ENCODE measurements at regions not wholly inside any gene's neighbourhood (a gene's known extent, or its start where the extent isn't known, plus 50 kb on each side); places are given as distances from the start of the nearest gene placed in this dataset.

DNA sequence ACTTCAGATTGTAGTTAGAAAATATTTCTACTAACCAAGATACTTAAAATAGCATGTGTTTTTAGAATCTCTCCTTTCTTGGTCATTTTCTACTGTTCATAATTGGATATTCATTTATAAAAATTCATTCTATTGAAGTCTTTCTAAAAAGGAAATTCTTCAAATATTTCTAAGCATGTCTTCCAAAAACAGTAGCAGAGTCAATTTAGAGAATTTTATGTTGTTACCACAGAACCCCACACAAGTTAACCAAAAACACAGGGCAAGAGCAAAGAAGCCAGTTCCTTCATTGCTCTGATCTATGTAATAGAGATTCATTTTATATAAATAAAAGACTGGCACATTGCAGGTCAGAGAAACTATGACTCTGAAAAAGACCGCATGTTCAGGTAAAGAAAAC, 345.1 kb upstream of the PITX2 start:
- DNase-seq: no peak

- no peak for DNase-seq
These were observed 347.8 kb upstream of the PITX2 start for GRCh38 chr4:110970642-110971041.

DNA sequence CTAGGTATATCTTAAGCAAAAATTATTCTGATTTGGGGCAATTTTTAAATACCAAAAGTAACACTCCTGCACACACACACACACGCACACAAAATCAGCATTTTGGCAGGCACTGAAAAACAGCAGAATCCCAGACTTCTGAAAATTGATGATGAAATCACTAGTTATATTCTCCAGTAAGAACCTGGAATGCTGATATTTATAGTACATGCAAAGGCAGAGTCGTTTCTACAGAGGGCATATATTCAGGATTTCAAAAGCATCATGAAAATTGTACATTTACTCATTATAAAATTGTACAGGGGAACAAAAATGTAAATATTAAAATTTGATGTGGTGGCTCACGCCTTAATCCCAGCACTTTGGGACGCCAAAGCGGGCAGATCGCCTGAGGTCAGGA, 352.5 kb upstream of the PITX2 start:
- no peak for DNase-seq

DNA sequence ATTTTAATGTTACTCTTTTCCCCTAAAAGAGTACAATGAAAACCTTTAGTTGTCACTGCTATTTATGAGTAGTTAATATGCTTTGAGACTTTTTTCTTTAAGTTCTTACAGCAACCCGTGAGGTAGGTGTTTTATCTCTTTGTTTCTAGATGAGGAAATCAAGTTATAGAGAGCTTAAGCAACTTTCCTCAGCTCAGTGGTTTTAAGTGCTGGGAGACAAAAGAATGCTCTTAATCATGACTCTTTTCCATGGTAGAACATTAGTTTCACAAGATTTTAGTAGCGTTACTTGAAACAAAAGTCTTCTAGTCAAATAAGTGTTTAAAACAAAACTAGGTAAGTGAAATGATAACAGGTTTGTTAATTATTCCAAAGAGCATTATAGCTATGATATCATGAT, 354.7 kb upstream of the PITX2 start:
- no peak for DNase-seq

GRCh38 chr4:110978761-110979160, 355.9 kb upstream of the PITX2 start:
- no peak for DNase-seq

DNA sequence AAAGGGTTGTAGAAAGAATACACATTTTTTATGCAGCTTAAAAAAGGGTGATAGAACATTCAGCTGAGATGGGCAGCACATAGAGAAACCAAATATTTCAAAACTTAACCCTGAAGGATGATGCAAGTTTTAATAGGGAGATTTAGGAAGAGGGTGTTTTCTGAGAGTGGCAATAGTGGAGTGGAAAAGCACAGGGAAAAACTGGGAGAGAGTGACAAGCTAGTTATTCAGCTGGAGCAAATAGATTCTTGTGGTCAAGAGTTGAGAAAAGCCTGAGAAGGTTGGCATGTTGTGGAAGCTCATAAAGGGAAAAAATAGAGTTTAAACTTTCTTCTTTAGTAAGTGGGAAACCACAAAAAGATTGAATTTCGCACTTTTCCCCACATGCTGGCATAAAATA, 359.6 kb upstream of the PITX2 start:
- DNase-seq: no peak

DNA sequence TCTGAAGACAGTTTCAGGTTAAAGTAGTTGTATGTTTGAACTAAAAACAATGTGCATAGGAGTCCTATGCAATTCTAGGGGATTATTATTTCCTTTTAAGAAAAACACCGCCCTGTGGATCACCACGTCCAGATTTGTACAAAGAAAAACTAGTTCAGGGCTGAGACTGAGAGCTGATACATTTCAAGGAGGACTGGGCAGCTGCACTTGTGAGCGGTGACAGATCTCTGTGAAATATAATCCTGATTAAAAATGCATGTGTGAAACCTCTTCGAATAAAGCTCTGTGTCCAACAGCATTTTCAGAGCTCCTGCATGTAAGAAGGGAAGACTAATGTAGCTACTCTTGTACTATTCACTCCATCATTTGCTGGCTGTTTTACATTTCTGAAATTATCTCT, 365.8 kb upstream of the PITX2 start:
- DNase-seq: no peak

GRCh38 chr4:110989125-110989524, 366.2 kb upstream of the PITX2 start:
- no peak for DNase-seq

DNA sequence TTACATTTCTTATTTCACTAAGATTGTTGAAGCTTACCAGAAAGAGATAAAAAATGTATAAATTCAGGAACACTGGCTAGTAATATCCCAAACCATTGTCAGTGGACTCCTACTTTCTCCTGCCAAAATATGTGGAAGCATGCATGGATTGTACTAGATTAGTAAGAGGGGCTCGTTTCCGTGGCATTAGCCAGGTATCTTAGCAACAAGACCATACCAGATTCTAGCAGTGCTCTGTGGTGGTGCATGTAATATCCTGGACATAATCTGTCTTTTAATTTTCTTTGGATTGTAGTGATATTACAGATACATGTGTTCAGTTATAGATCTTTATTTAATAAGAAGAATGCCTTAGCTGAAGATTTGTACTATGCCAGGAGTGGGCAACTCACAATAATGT, 371.9 kb upstream of the PITX2 start:
- DNase-seq: no peak

DNA sequence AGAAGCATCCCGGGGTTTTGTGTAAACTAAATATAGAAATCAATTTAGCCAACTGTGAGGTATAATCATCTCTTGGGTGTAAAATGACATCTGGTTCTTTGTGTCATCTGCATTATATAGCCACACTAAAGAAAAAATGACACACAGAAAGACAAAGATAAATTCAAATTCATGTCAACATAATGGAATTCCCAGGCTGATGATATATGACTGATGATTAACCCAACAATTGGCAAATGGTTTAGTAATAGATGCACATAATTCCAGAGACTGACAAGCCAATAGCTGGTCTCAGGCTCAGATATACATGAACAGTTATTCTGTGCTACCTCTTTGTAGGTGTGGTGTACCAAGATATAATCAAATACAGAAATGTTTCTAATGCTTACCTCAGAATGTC, 375.4 kb upstream of the PITX2 start:
- no peak for DNase-seq

- DNase-seq: no peak
These were observed 388.6 kb upstream of the PITX2 start for GRCh38 chr4:111011458-111011857.

DNA sequence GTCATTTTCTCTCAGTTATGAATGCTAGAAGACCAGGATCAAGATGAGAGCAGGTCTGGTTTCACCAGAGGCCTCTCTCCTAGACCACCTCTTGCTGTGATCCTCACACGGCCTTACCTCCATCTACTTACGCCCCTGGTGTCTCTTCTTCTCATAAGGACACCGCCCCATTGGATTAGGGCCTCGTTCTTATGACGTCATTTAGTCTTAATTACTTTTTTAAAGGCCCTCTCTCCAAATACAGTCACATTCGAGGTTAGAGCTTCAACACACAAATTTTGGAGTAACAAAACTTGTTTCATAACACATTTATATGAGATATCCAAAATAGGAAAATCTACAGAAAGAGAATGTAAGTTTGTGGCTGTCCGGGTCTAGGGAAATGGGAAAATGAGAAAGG, 391.0 kb upstream of the PITX2 start:
- no peak for DNase-seq

DNA sequence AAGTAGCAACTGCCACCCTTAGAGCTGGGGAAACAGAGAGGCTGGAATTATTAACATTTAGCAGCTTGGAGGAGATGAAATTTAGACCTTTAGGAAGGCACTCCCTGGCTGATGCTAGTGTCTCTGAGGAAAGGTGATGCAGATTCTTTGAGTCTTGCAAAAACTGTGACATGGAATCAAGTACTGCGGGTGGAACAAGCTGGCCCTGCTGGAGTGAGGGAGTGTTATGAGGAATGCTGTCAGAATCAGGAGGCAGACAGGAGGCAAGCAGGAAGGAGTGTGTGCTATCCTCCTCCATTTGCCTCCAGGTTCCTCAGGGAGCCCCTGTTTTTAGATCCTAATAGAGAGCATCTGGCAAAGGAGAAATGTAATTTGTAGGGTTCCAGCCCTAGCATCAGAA, 391.7 kb upstream of the PITX2 start:
- no peak for DNase-seq

DNA sequence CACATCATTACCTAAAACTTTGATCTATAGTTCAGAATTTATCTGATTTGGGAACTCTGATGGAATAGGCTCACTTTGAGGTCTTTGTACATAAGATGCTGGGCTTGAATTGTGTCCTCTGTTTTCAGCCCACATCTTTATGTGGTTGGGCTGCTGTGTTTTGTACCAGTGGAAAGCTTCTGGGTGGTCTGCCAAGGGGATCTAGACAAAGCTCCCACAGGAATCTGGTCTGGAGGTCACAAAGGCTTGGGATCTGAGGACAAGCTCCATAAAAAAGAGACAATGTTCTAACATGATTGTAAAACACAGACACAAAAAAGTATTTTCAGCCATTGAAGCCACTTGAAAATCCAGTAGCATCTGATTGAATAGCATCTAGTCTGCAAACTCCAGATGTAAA, 393.5 kb upstream of the PITX2 start:
- DNase-seq: no peak

DNA sequence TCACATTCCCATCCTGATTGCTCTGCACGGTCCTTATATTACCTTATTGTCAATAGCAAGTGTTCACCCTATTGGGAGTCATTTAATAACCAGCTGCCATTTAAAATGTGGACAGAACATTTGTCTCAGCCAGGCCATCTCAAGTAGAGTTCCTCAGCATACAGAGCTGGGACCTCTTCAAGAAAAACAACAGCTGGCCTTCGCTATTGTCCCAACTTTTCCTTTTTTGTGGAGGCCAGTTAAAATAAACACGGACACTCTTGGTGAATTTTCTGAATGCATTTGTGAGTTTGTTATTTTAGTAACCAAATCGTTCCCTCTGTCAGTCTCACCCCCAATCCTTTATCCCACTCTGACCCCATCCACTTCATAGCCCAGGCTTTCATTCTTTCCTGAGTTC, 395.3 kb upstream of the PITX2 start:
- DNase-seq: no peak

DNA sequence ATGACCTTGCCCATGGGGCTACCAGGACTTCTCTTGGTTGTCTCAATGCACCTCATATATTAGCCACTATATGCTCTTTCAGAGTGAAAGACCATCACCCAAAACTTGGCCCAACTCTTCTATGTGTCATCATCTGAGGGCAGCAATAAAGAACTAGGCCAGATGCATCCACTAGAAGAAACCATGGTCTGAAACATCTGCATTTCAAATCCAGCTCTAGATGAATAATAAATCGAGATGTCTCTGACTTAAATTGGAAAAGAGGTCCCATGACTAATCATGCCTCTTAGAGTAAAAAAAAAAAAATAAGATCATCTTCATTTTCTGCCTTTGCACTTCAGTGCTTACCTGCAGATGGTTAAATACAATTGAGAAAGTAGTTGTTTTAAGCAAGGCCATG, 397.6 kb upstream of the PITX2 start:
- no peak for DNase-seq

DNA sequence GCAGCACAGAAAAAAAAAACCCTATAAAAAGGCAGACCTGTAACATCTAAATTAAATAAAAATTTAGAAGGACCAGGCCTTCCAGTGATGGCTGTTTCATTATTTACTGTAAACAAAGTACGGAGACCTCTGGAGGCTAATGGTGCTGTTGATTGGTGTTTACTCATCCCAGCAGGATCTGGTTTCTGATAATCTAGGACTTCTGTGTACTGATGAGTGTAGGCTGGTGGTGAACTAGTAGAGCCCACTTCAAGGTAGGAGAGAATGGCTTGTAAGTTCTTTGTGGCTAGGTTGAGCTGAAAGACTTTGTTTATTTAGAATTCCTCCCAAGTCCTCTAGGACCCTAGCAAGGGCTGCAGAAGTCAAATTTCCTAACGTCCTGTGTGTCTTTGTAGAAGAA, 398.1 kb upstream of the PITX2 start:
- no peak for DNase-seq

DNA sequence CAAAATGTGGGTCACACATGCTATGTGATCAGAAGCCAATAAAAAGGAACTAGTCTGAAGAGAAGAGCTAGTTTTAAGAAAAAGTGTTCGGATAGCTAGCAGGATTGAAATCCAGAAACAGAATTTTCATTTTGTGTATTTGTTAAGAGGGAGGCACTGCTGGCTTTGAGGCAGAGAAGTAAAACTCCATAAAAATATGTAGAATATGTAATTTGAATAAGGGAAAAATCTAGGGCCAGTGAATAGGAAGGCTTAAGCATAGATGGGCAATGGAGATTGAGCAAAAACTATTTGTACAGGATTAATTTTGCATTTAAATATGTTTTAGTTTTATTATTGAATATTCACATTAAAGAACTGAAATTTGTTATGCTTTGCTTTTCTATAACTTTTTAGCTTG, 399.9 kb upstream of the PITX2 start:
- DNase-seq: no peak

GRCh38 chr4:111027526-111027925, 404.6 kb upstream of the PITX2 start:
- no peak for DNase-seq

GRCh38 chr4:111028795-111029194, 405.9 kb upstream of the PITX2 start:
- no peak for DNase-seq

DNA sequence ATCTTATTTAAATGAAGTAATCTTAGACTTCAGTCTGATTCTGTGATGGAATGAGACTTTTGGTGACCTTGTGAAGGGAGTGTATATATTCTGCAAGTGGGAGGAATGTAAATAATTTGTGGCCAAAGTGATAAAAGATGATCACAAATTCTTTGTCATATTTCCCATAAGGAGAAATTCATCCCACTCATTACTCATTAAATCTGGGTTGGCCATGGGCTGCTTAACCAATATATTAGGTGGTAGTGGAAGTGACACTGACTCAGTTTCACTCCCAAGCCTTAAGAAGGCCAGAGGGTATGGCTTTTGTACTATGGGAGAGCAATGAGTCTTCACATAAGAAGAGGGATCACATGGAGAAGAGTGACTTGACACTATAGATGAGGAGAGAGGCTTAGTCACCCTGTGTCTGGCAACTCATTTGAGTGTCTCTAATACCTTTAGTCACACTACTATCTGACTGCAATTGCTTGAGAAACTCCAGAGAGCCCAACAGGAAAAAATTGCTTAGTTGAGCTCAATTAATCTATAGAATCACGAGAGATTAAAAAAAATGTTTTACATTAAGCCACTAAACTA, 408.2 kb upstream of the PITX2 start:
- no peak for DNase-seq

DNA sequence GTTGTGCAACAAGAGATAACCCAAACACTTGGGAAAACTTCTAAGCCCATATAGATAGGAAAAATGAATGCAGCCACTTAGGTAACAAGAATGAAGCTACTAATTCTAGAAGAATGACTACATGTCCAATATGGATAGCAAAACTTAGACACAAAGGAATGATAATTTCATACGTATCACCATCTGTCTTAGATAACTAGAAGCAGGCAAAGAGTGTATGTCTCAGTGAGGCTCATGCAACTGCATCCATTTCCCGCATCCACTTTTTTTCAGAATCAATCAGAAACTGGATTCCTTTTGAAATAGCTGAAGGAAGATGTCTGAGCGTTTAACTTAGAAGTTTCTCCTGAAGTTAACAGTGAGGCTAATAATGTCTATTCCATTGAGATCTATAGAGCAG, 408.7 kb upstream of the PITX2 start:
- no peak for DNase-seq

DNA sequence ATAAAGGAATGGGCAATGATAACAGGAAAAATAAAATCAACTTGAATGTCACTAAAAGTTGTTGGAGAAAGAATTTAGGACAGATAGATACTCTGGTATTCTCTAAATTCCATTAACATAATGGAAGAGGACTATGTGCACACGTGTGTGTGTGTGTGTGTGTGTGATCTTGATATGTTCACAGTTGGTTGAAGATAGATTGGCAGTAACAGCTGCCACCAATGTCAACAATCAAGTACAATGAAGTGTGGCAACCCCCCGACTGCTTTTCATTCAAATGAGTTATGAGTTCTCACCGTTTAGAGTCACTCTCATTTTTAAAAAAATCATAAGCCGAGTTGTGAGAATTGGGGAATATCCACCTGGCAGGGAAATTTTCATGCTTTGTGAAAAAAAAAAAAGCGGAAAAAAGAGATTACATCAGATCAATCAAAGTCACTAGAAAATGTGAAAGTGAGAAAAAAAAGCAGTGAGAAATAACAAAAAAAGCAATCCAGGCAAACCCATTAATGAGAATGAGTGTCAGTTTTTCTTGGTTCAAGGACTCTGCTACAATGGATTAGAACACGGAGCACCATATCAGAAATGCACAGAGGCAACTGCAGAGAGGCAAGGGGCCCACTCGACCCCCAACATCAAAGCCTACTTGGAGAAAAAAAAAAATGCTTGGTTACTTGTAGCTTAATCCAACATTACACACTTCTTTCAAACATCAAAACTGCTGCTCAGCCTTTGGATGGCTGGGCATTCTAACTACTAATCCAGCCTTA, 414.9 kb upstream of the PITX2 start:
- no peak for DNase-seq

GRCh38 chr4:111040904-111041303, 418.0 kb upstream of the PITX2 start:
- DNase-seq: no peak

DNA sequence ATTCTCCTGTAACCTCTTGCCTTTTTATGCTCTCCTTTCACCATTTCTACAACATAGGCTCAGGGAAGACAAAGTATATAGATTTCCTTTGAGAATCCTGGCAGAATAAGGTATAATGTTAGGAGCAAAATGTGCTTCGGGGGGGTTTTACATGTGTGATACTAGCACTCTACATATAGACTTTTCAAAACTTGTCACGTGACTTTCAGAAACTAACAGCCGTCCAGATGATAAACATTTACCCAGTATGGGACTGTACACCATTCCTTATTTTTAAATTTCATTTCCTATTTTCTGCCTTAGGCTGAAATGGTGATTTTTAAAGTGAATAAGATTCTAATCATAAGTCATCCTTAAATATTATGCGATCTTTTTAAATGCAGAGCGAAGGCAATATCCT, 420.4 kb upstream of the PITX2 start:
- DNase-seq: no peak
